ENCODE measurements at regions not wholly inside any gene's neighbourhood (a gene's known extent, or its start where the extent isn't known, plus 50 kb on each side); places are given as distances from the start of the nearest gene placed in this dataset.

DNA sequence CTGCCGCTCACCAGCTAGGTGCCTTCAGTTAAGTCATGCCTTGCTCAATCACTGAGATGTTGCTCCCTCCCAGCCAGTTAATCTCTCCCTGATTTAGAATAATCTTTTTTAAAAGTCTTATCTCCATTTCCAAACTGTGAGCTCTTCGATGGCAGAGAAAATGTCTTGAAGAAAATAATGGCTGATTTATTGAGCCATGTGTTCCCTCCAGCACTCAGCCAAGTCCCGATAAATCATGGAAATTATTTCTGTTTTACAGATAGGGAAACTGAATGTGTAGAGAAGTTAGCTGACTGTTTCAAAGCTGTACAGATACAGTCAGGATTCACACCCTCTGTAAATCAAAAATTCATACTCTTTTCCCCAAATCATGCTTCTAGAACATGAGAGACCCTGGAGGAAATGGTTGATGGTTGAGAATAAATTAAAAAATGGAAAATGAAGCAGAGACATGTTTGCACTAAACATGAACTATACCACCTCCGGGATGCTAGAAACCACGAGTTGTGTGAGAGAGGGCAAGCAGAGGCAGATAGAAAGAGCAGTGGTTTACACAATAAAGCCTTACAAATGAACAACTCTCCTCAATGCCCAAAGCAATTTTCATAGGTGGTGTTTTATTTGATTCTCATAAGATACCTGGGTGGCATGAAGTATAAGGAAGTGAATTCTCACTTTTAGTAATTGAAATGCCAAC lies 376.4 kb downstream of the PLPP3 start:
- no peak overlapping the region for H2BK20ac ChIP-seq (ENCODE audit: low read length)
- no peak overlapping the region for H2AK5ac ChIP-seq (ENCODE audit: low read depth, low read length)
- no peak overlapping the region for H3K14ac ChIP-seq (ENCODE audit: insufficient read length)
- H3K27me3 ChIP-seq (replicated peaks in 1 of 4; ENCODE audit: control insufficient read depth in 3 of 4, extremely low read depth in 1 of 4, insufficient read depth in 3 of 4, low read length in 3 of 4): no peaks in the 10 kb centered on the region
- H2BK15ac ChIP-seq (ENCODE audit: low read length): no peak overlapping the region
- no peak overlapping the region for H3K18ac ChIP-seq (ENCODE audit: extremely low read depth, low read length)
- H3K9ac ChIP-seq (replicated peaks in 1 of 4; ENCODE audit: extremely low read depth in 1 of 4, low read depth in 3 of 4, low read length in 3 of 4): no peak overlapping the region
- no peak overlapping the region for H3K56ac ChIP-seq (replicated peaks; ENCODE audit: insufficient read length, low read depth, low read length)
- H3K9me3 ChIP-seq (ENCODE audit: insufficient read depth in 2 of 2, low read depth in 1 of 2, low read length in 1 of 2): no peaks in the 10 kb centered on the region; a peak in 1 of 4 replicates
- DNase-seq (ENCODE audit: low read depth in 1 of 2, low spot score in 2 of 2): no peak
- POLR2A ChIA-PET (ENCODE audit: partially characterized antibody): no interaction called here
- WGBS, 2 experiments (ENCODE audit: extremely low coverage in 1 of 2, insufficient coverage in 1 of 2, insufficient read length in 1 of 2, insufficient replicate concordance in 2 of 2, low coverage in 1 of 2, low lambda C conversion rate in 2 of 2, missing lambda C conversion rate in 1 of 2): 92% methylated on average over 5 of the region's 5 CpGs; no CpG with 5 or more reads in 1 of the 2 experiments
- no peak overlapping the region for H3K27ac ChIP-seq (ENCODE audit: low read depth, low read length)
- H4K8ac ChIP-seq (ENCODE audit: extremely low read depth, insufficient read depth, low read length): no peak overlapping the region
- no peak for FAIRE-seq
- H2BK12ac ChIP-seq (ENCODE audit: low read depth, low read length): no peak overlapping the region
- H3K4me3 ChIP-seq (ENCODE audit: extremely low read depth in 1 of 4, insufficient read depth in 2 of 4, low read depth in 3 of 4, low read length in 4 of 4): no peak overlapping the region
- H4K5ac ChIP-seq (ENCODE audit: insufficient read length, low read depth, low read length): no peak overlapping the region
- CTCF ChIA-PET (ENCODE audit: partially characterized antibody): no interaction called here
- H2BK120ac ChIP-seq (replicated peaks; ENCODE audit: low read depth, low read length): no peak overlapping the region
- H3K79me1 ChIP-seq (ENCODE audit: low read depth, low read length): no peaks in the 10 kb centered on the region
- no peaks in the 10 kb centered on the region for H4K20me1 ChIP-seq (replicated peaks in 1 of 2; ENCODE audit: control insufficient read depth in 1 of 2, insufficient read depth in 2 of 2, low read length in 2 of 2)
- no peak overlapping the region for H2BK5ac ChIP-seq (ENCODE audit: low read depth, low read length)
- H3K4me1 ChIP-seq (replicated peaks in 1 of 4; ENCODE audit: control insufficient read depth in 3 of 4, insufficient read depth in 4 of 4, low read length in 3 of 4): no peaks in the 10 kb centered on the region; a peak in 1 of 7 replicates
- H4K91ac ChIP-seq (replicated peaks; ENCODE audit: insufficient read length, low read length): no peak overlapping the region
- H3K79me2 ChIP-seq (ENCODE audit: control insufficient read depth in 1 of 2, insufficient read depth in 2 of 2, low read length in 2 of 2): no peaks in the 10 kb centered on the region
- no peak overlapping the region for H3K23ac ChIP-seq (ENCODE audit: insufficient read length)
- H3K36me3 ChIP-seq (ENCODE audit: control insufficient read depth in 2 of 4, insufficient read depth in 4 of 4, low read length in 3 of 4): no peaks in the 10 kb centered on the region
- no peak overlapping the region for H3K4ac ChIP-seq (replicated peaks; ENCODE audit: insufficient read length, low read depth, low read length)
- H3K4me2 ChIP-seq (ENCODE audit: insufficient read depth in 1 of 2, low read depth in 2 of 2, low read length in 2 of 2): no peak overlapping the region
- H2AFZ ChIP-seq (ENCODE audit: low read length): no peak overlapping the region
- TF ChIP-seq PHF8 (conservative IDR thresholded peaks at IDR 0.05; ENCODE audit: low read depth, low read length) (no peak), JUND (IDR thresholded peaks at IDR 0.05; ENCODE audit: low read length) (no peak), SAP30 (IDR thresholded peaks at IDR 0.05; ENCODE audit: insufficient read depth, insufficient replicate concordance, low read length) (no peak), CTBP2 (IDR thresholded peaks at IDR 0.05; ENCODE audit: borderline replicate concordance, insufficient read depth, insufficient read length, low read length) (no peak), EP300 (IDR thresholded peaks at IDR 0.05; ENCODE audit: borderline replicate concordance in 1 of 2, low read depth in 2 of 2, low read length in 2 of 2) (no peak), KDM1A (IDR thresholded peaks at IDR 0.05; ENCODE audit: borderline replicate concordance, low read length) (no peak), CHD2 (IDR thresholded peaks at IDR 0.05; ENCODE audit: low read length) (no peak), TEAD4 (IDR thresholded peaks at IDR 0.05; ENCODE audit: low read depth, low read length) (no peak), MAFK (IDR thresholded peaks at IDR 0.05; ENCODE audit: low read depth, low read length) (no peak), TCF12 (IDR thresholded peaks at IDR 0.05; ENCODE audit: low read depth, low read length) (no peak), SUZ12 (IDR thresholded peaks at IDR 0.05; ENCODE audit: low read length) (no peak)
- no peaks in the 10 kb centered on the region for H3K23me2 ChIP-seq (ENCODE audit: low read depth, low read length)
